Transverse colon (tissue), 4 donors: ENCODE measurements at regions not wholly inside any gene's neighbourhood (a gene's known extent, or its start where the extent isn't known, plus 50 kb on each side); places are given as distances from the start of the nearest gene placed in this dataset.

ENCODE experiments used
- DNase-seq: peaks from one replicate; pipeline ENCODE4 v3.0.0-alpha.2; 2019
- H3K27ac ChIP-seq, 4 donors: fragments of 200-600 bp; sonication (generic); 2 replicates each; pipeline ENCODE4 v1.5.1; 2016 to 2018; ENCODE audit warnings: inconsistent platforms in 4 of 4
- H3K27me3 ChIP-seq: fragments of 200-600 bp; sonication (generic); 2 replicates; pipeline ENCODE4 v1.5.1; 2017; ENCODE audit warnings: inconsistent platforms
- H3K36me3 ChIP-seq, 4 donors: fragments of 200-600 bp; sonication (generic); 2 replicates each; pipeline ENCODE4 v1.5.1; 2017 to 2019; ENCODE audit warnings: inconsistent platforms in 4 of 4
- H3K4me1 ChIP-seq, 4 donors: fragments of 200-600 bp; sonication (generic); 2 replicates each; pipeline ENCODE4 v1.5.1; 2017 to 2020; ENCODE audit warnings: inconsistent platforms in 4 of 4
- H3K4me3 ChIP-seq, 4 donors: fragments of 200-600 bp; sonication (generic); 1 replicate in 1 of 4; 2 replicates in 3 of 4; pipeline versions ENCODE4 v1.5.1 to v1.6.1; 2017 to 2019; ENCODE audit warnings: inconsistent platforms in 4 of 4
- H3K9me3 ChIP-seq, 2 donors: fragments of 200-600 bp; sonication (generic); 2 replicates each; pipeline ENCODE4 v1.5.1; 2017 to 2019; ENCODE audit warnings: inconsistent platforms in 2 of 2
- EP300 ChIP-seq: sonication (generic); formaldehyde crosslinking; IDR thresholded peaks from one replicate; pipeline ENCODE4 v1.6.1; 2017; ENCODE audit warnings: antibody characterized with exemption, low read depth
- POLR2A ChIP-seq: fragments of 450-650 bp; IDR thresholded peaks from one replicate; pipeline ENCODE4 v1.6.1; 2016; ENCODE audit warnings: antibody characterized with exemption, mild to moderate bottlenecking, moderate library complexity
- POLR2AphosphoS5 ChIP-seq, 3 donors: sonication (generic); formaldehyde crosslinking; IDR thresholded peaks; one replicate each; pipeline ENCODE4 v1.6.1; 2016; ENCODE audit warnings: antibody characterized with exemption in 3 of 3
- WGBS, 2 donors: methylation state at CpG; one replicate each; pipeline ENCODE4 v1.1.5; 2018; ENCODE audit warnings: low coverage in 1 of 2; 5-methylcytosine and 5-hydroxymethylcytosine counted together
- in situ Hi-C, 4 donors: fragments of 200-750 bp; cut with MboI; loops; one replicate each; pipeline versions ENCODE4 v1.15.0 to v1.15.1; 2017; ENCODE audit warnings: low sequenced_read_pairs in 3 of 4, low pct_ligation_motif_present in 1 of 4, low pct_unique_long_range_greater_than_20kb in 1 of 4
- intact Hi-C: fragments of 100-400 bp; cut with DNase I; formaldehyde crosslinking; loops from one replicate; pipeline ENCODE4 v1.15.1; 2023; ENCODE audit warnings: low total_unique reads
- TF ChIP-seq, protein P1 (sequence below), 5 experiments: fragments of 200-600 bp in 3 of 5; fragments of 450-650 bp in 2 of 5; sonication (generic) in 3 of 5; IDR thresholded peaks; 1 replicate in 2 of 5; 2 replicates in 3 of 5; pipeline ENCODE4 v1.5.1; 2016 to 2017; ENCODE audit warnings: antibody characterized with exemption in 5 of 5, inconsistent platforms in 3 of 5, mild to moderate bottlenecking in 2 of 5, moderate library complexity in 1 of 5

DNA sequence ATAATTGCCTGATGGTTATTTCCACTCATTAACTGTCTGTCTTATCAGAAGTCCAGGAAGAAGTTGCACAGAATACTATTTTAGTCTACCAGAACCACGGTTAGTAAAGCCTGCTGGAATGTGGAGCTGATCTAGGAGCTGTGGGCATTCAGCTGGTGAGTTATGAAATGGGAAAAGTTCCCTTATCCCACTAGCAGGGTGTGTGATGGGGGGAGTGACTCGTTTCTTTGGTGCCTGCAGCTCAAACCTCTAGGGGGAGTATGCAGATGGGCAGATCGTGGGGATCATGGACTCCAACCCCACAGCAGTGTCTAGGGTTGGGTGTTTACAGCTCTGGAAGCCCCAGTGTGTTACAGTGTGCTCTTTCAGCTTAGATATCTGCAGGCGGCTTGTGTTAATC, 305.7 kb upstream of the BOD1L1 start:
- Histone ChIP-seq H3K4me1 (no peaks in the 10 kb centered on the region), H3K27me3 (no peaks in the 10 kb centered on the region), H3K27ac (no peak overlapping the region), H3K4me3 (no peak overlapping the region), H3K9me3 (no peaks in the 10 kb centered on the region), H3K36me3 (no peaks in the 10 kb centered on the region)
- in situ Hi-C loops, result no loop called here
- no peak for DNase-seq
- intact Hi-C loops, result loop anchor here (10.0 kb wide), 1 partner anchor 1578 kb away; no protein-coding TSS in a partner anchor
- TF ChIP-seq POLR2AphosphoS5 (IDR thresholded peaks at IDR 0.05), result no peak
- 67 to 68% methylated on average over 1 to 4 of the region's 4 CpGs for WGBS, 2 donors

DNA sequence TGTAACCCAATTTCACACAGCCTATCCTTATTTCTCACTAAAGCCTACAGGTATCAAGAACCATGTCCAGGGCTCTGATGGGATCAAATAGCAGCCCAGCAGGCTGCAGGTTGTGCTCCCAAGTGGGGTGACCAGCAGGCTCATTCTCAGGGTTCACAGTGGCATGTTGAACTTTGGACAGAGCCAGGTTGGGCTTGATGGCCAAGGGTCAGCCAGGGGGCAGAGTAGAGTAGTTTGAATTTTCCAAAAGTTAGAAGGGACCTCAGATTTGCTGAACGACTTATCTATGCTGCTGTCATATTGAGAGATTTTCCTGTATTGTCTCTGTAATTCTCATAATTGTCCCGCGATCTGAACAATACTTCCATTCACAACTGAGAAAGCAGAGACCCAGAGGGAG, 310.8 kb upstream of the BOD1L1 start:
- no peak for DNase-seq
- TF ChIP-seq, protein P1, sequence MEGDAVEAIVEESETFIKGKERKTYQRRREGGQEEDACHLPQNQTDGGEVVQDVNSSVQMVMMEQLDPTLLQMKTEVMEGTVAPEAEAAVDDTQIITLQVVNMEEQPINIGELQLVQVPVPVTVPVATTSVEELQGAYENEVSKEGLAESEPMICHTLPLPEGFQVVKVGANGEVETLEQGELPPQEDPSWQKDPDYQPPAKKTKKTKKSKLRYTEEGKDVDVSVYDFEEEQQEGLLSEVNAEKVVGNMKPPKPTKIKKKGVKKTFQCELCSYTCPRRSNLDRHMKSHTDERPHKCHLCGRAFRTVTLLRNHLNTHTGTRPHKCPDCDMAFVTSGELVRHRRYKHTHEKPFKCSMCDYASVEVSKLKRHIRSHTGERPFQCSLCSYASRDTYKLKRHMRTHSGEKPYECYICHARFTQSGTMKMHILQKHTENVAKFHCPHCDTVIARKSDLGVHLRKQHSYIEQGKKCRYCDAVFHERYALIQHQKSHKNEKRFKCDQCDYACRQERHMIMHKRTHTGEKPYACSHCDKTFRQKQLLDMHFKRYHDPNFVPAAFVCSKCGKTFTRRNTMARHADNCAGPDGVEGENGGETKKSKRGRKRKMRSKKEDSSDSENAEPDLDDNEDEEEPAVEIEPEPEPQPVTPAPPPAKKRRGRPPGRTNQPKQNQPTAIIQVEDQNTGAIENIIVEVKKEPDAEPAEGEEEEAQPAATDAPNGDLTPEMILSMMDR (IDR thresholded peaks at IDR 0.05), result no peak
- no peak for TF ChIP-seq EP300
- TF ChIP-seq POLR2AphosphoS5 (IDR thresholded peaks at IDR 0.05), result no peak
- TF ChIP-seq POLR2A, result no peak

DNA sequence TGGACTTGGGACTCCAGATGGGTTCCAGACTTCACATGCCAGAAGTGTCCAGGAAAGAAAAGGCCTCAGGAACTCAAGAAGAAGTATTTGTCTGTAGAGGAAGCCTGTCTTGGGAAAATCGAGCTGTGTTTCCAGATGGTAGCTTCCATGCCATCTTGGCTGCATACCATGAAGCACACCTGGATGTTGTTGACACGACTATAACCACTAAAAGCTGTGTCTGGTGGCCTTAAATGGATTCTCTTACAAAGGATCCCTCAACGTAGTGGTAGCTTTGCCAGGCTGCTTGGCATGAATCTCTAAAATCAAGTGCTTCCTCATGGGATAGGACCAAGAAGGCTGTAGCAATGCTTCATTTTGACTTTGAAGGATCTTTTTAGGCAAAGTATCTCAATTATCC, 313.4 kb upstream of the BOD1L1 start:
- WGBS, 2 donors, result 55 to 60% methylated on average over 1 to 3 of the region's 3 CpGs
- no peak overlapping the region for H3K4me3 ChIP-seq
- in situ Hi-C loops (no loop called here), intact Hi-C loops (no loop called here)
- H3K36me3 ChIP-seq, result no peaks in the 10 kb centered on the region
- H3K4me1 ChIP-seq, result no peaks in the 10 kb centered on the region
- no peak for DNase-seq
- no peaks in the 10 kb centered on the region for H3K27me3 ChIP-seq
- H3K27ac ChIP-seq, result no peak overlapping the region
- no peaks in the 10 kb centered on the region for H3K9me3 ChIP-seq
- TF ChIP-seq EP300 (no peak), POLR2AphosphoS5 (IDR thresholded peaks at IDR 0.05) (no peak), POLR2A (no peak)
- TF ChIP-seq, protein P1 (IDR thresholded peaks at IDR 0.05), result no peak

More for the DNA sequence above, 310.8 kb upstream of the BOD1L1 start:
- WGBS, 2 donors, result 80 to 84% methylated on average over 2 to 3 of the region's 3 CpGs
- Histone ChIP-seq H3K27me3 (no peaks in the 10 kb centered on the region), H3K4me1 (no peaks in the 10 kb centered on the region), H3K4me3 (no peak overlapping the region), H3K9me3 (no peaks in the 10 kb centered on the region), H3K36me3 (no peaks in the 10 kb centered on the region), H3K27ac (no peak overlapping the region)
- in situ Hi-C loops (no loop called here), intact Hi-C loops (loop anchor here (10.0 kb wide), 1 partner anchor 1583 kb away; no protein-coding TSS in a partner anchor)

DNA sequence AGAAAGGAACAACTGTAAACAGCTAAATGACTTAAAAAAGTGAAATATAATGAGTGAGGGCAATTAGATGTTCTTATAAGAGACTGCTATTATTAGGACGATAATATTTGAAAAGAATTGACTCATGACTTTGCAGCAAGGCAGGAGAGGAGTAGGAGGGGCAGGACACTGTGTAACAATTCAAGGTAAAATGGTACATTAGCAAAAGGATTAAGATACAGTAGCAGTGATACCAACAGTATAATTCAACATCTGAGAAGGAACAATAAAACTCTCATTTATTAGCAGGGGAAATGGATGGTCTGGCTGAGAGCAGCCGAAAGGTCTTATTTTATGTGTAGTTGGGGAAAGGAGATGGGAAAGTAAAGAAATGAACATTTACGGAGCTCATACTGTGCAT, 315.5 kb upstream of the BOD1L1 start:
- Histone ChIP-seq H3K27ac (no peak overlapping the region), H3K36me3 (no peaks in the 10 kb centered on the region), H3K27me3 (no peaks in the 10 kb centered on the region), H3K9me3 (no peaks in the 10 kb centered on the region), H3K4me3 (no peak overlapping the region), H3K4me1 (no peaks in the 10 kb centered on the region)
- in situ Hi-C loops, result no loop called here
- TF ChIP-seq POLR2A, result no peak
- TF ChIP-seq POLR2AphosphoS5 (IDR thresholded peaks at IDR 0.05), result no peak
- no peak for TF ChIP-seq EP300
- TF ChIP-seq, protein P1 (IDR thresholded peaks at IDR 0.05), result no peak
- WGBS, 2 donors, result 86 to 98% methylated on average over 3 of the region's 3 CpGs
- no peak for DNase-seq
- intact Hi-C loops, result no loop called here

DNA sequence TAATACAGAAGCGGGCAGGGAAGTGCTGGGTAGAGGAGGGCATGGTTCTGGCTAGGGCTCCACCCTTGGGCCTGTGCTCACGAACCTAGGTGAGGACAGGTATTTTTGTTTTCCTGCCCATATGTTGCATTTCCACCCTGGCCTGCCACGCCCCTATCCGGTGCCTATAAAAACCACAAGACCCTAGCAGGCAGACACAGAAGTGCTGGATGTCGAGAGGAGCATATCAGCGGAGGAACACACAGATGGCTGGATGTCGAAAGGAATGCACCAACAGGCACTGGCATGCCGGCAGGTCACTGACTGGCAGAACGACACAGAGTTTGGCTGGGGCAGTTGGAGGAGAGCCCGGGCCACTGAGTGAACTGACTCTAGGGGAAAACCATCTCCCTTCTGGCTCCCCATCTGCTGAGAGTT, 316.6 kb upstream of the BOD1L1 start:
- 79% methylated on average over 10 of the region's 10 CpGs; no CpG with 5 or more reads in 1 of the 2 donors for WGBS, 2 donors
- no peak for DNase-seq
- intact Hi-C loops (no loop called here), in situ Hi-C loops (no loop called here)
- Histone ChIP-seq H3K9me3 (no peaks in the 10 kb centered on the region), H3K27ac (no peak overlapping the region), H3K4me3 (no peak overlapping the region), H3K36me3 (no peaks in the 10 kb centered on the region), H3K27me3 (no peaks in the 10 kb centered on the region), H3K4me1 (no peaks in the 10 kb centered on the region)
- TF ChIP-seq EP300, result no peak
- TF ChIP-seq POLR2A, result no peak
- no peak for TF ChIP-seq POLR2AphosphoS5 (IDR thresholded peaks at IDR 0.05)
- TF ChIP-seq, protein P1 (IDR thresholded peaks at IDR 0.05), result no peak
